HepG2 (cell line): ENCODE measurements at regions not wholly inside any gene's neighbourhood (a gene's known extent, or its start where the extent isn't known, plus 50 kb on each side); places are given as distances from the start of the nearest gene placed in this dataset.

Experiments used
- ATAC-seq: fragments of 200-7000 bp; cut with Tn5 transposase; 3 replicates; pipeline ENCODE4 v1.9.1; 2020; ENCODE audit warnings: mild to moderate bottlenecking, moderate library complexity
- BruUV-seq: library from RNA; stranded (reverse); fragments of 400-500 nt; replicated peaks from 2 replicates; lab custom pipeline; 2021; lab: Mats Ljungman, UMichigan
- CTCF ChIA-PET: fragments of 300-600 bp; formaldehyde crosslinking; extraction: SDS; loops from one replicate; lab custom pipeline; 2021; ENCODE audit warnings: low total read pairs, inconsistent platforms, low intra/inter-chr PET ratio; lab: Yijun Ruan, JAX
- POLR2A ChIA-PET: fragments of 350-600 bp; sonication (Branson Sonifier 250); formaldehyde crosslinking; loops from one replicate; lab custom pipeline; 2020; ENCODE audit warnings: antibody characterized with exemption, inconsistent platforms; lab: Yijun Ruan, JAX
- DNase-seq: peaks from one replicate; pipeline ENCODE4 v3.0.0-alpha.2; 2015; ENCODE audit warnings: low spot score
- FAIRE-seq: peaks from 3 replicates; lab custom pipeline; 2011; peaks lifted over from hg19 to GRCh38; lab: Jason Lieb, UNC
- H2AFZ ChIP-seq: one replicate; pipeline ENCODE4 v1.6.1; 2011; ENCODE audit warnings: low read length, inconsistent platforms
- H3K27ac ChIP-seq: fragments of 300-600 bp; 3 replicates; pipeline ENCODE4 v1.8.0; 2011; ENCODE audit warnings: mixed run types, mild to moderate bottlenecking, mixed read lengths, low read length, inconsistent platforms; ENCODE audit not compliant: insufficient read depth; ENCODE audit errors: extremely low read length
- H3K27me3 ChIP-seq, 2 experiments: fragments of 200-600 bp in 1 of 2; 2 replicates in 1 of 2; 3 replicates in 1 of 2; pipeline versions ENCODE4 v1.6.0 to v1.8.0; 2011; ENCODE audit warnings: low read length in 2 of 2, mild to moderate bottlenecking in 2 of 2, moderate library complexity in 2 of 2, inconsistent platforms in 1 of 2; ENCODE audit not compliant: insufficient read depth in 2 of 2, control insufficient read depth in 1 of 2
- H3K36me3 ChIP-seq, 2 experiments: fragments of 200-600 bp in 1 of 2; replicated peaks in 1 of 2; 2 replicates in 1 of 2; 3 replicates in 1 of 2; pipeline versions ENCODE4 v1.5.1 to v1.8.0; 2011; ENCODE audit warnings: low read length in 2 of 2, inconsistent platforms in 1 of 2; ENCODE audit not compliant: insufficient read depth in 2 of 2, control insufficient read depth in 1 of 2
- H3K4me1 ChIP-seq: 2 replicates; pipeline ENCODE4 v1.5.1; 2012; ENCODE audit warnings: low read length, inconsistent platforms; ENCODE audit not compliant: insufficient read depth
- H3K4me2 ChIP-seq: 2 replicates; pipeline ENCODE4 v1.6.0; 2011; ENCODE audit warnings: low read depth, low read length, inconsistent platforms
- H3K4me3 ChIP-seq, 3 experiments: fragments of 200-600 bp in 1 of 3; sonication (generic), shearing (Covaris generic) in 1 of 3; replicated peaks in 1 of 3; 2 replicates each; pipeline ENCODE4 v1.5.1; 2011 to 2016; ENCODE audit warnings: low read length in 3 of 3, inconsistent platforms in 2 of 3, low read depth in 2 of 3, mild to moderate bottlenecking in 2 of 3, control low read depth in 1 of 3, mixed read lengths in 1 of 3; ENCODE audit not compliant: insufficient read depth in 1 of 3
- H3K79me2 ChIP-seq: one replicate; pipeline ENCODE4 v1.6.1; 2011; ENCODE audit warnings: low read length, inconsistent platforms; ENCODE audit not compliant: insufficient read depth
- H3K9ac ChIP-seq: 2 replicates; pipeline ENCODE4 v1.6.0; 2011; ENCODE audit warnings: mild to moderate bottlenecking, low read depth, low read length, inconsistent platforms; ENCODE audit not compliant: insufficient read depth
- H3K9me3 ChIP-seq: 2 replicates; pipeline ENCODE4 v1.5.1; 2012; ENCODE audit warnings: mild to moderate bottlenecking, low read length
- H4K20me1 ChIP-seq: 2 replicates; pipeline ENCODE4 v1.6.0; 2011; ENCODE audit warnings: inconsistent platforms, mild to moderate bottlenecking, low read length, moderate library complexity; ENCODE audit not compliant: insufficient read depth
- ATF7 ChIP-seq, 2 experiments: fragments of 450-650 bp in 1 of 2; sonication (generic) in 1 of 2; formaldehyde crosslinking in 1 of 2; IDR thresholded peaks; 2 replicates each; pipeline versions ENCODE4 v1.4.0 to v1.6.1; 2016 to 2020; ENCODE audit warnings: antibody characterized with exemption in 1 of 2, mild to moderate bottlenecking in 1 of 2, missing genetic modification reagents in 1 of 2
- GABPB1 ChIP-seq: IDR thresholded peaks from 2 replicates; pipeline ENCODE4 v1.6.1; 2016; ENCODE audit warnings: mild to moderate bottlenecking, missing genetic modification reagents, moderate library complexity, missing compliant biosample characterization
- HOXD1 ChIP-seq: sonication (generic); formaldehyde crosslinking; IDR thresholded peaks from 2 replicates; pipeline ENCODE4 v1.5.0; 2020; ENCODE audit warnings: missing genetic modification reagents
- MIER2 ChIP-seq: IDR thresholded peaks from 2 replicates; pipeline ENCODE4 v1.6.1; 2016; ENCODE audit warnings: missing biosample characterization, missing genetic modification reagents
- MXD4 ChIP-seq: IDR thresholded peaks from 2 replicates; pipeline ENCODE4 v1.6.1; 2016; ENCODE audit warnings: mild to moderate bottlenecking, missing biosample characterization, missing genetic modification reagents
- PHF21A ChIP-seq: sonication (generic); formaldehyde crosslinking; IDR thresholded peaks from 2 replicates; pipeline ENCODE4 v1.5.0; 2020; ENCODE audit warnings: mild to moderate bottlenecking, missing genetic modification reagents
- ZNF282 ChIP-seq: fragments of 450-650 bp; IDR thresholded peaks from 2 replicates; pipeline ENCODE4 v1.6.1; 2018; ENCODE audit not compliant: partially characterized antibody
- ZNF382 ChIP-seq: sonication (generic); formaldehyde crosslinking; IDR thresholded peaks from 2 replicates; pipeline ENCODE4 v1.5.0; 2020; ENCODE audit warnings: missing genetic modification reagents, mild to moderate bottlenecking, borderline replicate concordance
- WGBS: methylation state at CpG from one replicate; pipeline ENCODE4 v1.1.6; 2017; ENCODE audit warnings: low lambda C conversion rate; 5-methylcytosine and 5-hydroxymethylcytosine counted together
- in situ Hi-C: cut with HindIII; loops from 2 replicates; pipeline ENCODE4 v1.10.0; 2017; ENCODE audit warnings: low pct_unique_long_range_greater_than_20kb; ENCODE audit not compliant: extremely low pct_ligation_motif_present
- intact Hi-C: fragments of 100-400 bp; cut with micrococcal nuclease; formaldehyde crosslinking; loops from one replicate; pipeline ENCODE4 v1.10.0; 2022; ENCODE audit not compliant: unreplicated experiment
- TF ChIP-seq, protein P1 (sequence below), 2 experiments: sonication (generic) in 1 of 2; formaldehyde crosslinking in 1 of 2; IDR thresholded peaks; 2 replicates each; pipeline versions ENCODE4 v1.4.0 to v1.6.1; 2018 to 2020; ENCODE audit warnings: missing genetic modification reagents in 2 of 2, borderline replicate concordance in 1 of 2, low read depth in 1 of 2, mild to moderate bottlenecking in 1 of 2, missing biosample characterization in 1 of 2
- TF ChIP-seq, protein P2 (sequence below): sonication (generic); formaldehyde crosslinking; IDR thresholded peaks from 2 replicates; pipeline ENCODE4 v1.4.0; 2020; ENCODE audit warnings: missing genetic modification reagents, mild to moderate bottlenecking, borderline replicate concordance
- TF ChIP-seq, protein P3 (sequence below): sonication (generic); formaldehyde crosslinking; IDR thresholded peaks from 2 replicates; pipeline ENCODE4 v1.8.0; 2022; ENCODE audit warnings: mild to moderate bottlenecking, missing genetic modification reagents, moderate library complexity

DNA sequence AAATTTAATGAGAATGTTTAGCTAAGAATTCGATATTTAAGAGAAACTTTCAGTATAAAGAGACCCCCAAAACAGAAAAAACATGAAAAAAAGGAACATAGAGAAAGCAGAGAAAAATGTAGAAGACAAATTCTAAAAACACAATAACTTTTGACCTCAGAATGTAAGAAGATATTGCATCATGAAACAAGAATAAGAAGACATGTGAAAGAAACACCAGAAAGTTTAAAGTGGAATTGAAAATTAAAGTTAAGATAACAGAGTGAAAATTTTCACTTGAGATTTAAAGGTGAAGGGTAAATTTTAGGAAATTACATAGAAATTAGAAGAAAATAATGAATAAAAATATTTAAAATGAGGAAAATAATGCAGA lies 78.2 kb upstream of the FAM3C start:
- Histone ChIP-seq H3K27ac (no peak overlapping the region), H3K4me3 (no peak overlapping the region), H3K9me3 (no peaks in the 10 kb centered on the region), H3K9ac (no peak overlapping the region), H3K4me1 (no peaks in the 10 kb centered on the region; the same call in 1 of the 2 replicates), H3K4me2 (no peak overlapping the region), H3K79me2 (no peaks in the 10 kb centered on the region), H3K36me3 (no peaks in the 10 kb centered on the region), H4K20me1 (no peaks in the 10 kb centered on the region), H3K27me3 (no peaks in the 10 kb centered on the region), H2AFZ (no peak overlapping the region)
- no TSS peak for BruUV-seq
- ChIA-PET POLR2A (no interaction called here), CTCF (no interaction called here)
- no peak for DNase-seq
- WGBS, result 3% methylated on average over 1 of the region's 1 CpG
- intact Hi-C loops (no loop called here), in situ Hi-C loops (no loop called here)
- ATAC-seq, result no peak
- no peak for FAIRE-seq
- TF ChIP-seq ZNF382, result no peak
- peak; percentile 56 for TF ChIP-seq ATF7 (IDR thresholded peaks at IDR 0.05)
- no peak for TF ChIP-seq ATF7 (CRISPR knock-in tag; IDR thresholded peaks at IDR 0.05)

DNA sequence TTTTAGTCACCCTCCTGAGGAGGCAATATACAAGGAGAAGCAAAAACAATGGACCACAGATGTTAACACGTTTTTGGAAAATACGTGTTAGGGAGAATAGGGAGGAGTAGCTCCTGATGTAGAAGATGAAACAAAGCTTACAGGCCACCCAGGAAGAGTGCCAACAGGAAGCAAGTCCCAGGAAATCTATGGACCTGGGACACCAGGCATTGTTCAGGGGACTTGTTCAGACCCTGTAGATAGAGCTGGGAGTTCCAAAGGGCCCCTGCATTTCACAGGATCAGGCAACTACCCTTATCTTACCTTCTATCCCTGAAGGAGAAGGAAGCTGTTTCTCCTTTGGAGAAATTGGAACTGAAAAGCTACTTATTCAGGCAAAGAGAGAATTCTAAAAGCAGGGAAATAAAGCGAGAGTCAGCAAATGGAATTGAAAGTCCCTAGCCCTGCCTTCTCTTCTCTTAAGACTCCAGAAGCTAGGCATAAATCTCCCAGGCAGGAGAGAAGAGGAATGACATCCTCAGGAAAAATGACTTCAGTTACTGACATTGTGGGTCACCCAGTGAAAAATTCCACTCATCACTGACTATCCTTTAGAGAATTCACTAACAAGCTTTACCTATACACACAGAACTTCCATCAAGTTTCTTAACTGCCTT lies 77.7 kb upstream of the FAM3C start:
- DNase-seq, result no peak
- BruUV-seq, result no TSS peak
- Histone ChIP-seq H4K20me1 (no peaks in the 10 kb centered on the region), H3K4me2 (no peak overlapping the region), H3K79me2 (no peaks in the 10 kb centered on the region), H3K36me3 (no peaks in the 10 kb centered on the region), H2AFZ (no peak overlapping the region), H3K27ac (no peak overlapping the region), H3K9me3 (no peaks in the 10 kb centered on the region), H3K9ac (no peak overlapping the region), H3K4me3 (no peak overlapping the region), H3K4me1 (no peaks in the 10 kb centered on the region; the same call in 1 of the 2 replicates), H3K27me3 (no peaks in the 10 kb centered on the region)
- no peak for FAIRE-seq
- in situ Hi-C loops (no loop called here), intact Hi-C loops (no loop called here)
- WGBS, result 9% methylated on average over 3 of the region's 3 CpGs
- ATAC-seq, result no peak
- CTCF ChIA-PET, result no interaction called here
- POLR2A ChIA-PET, result no interaction called here
- TF ChIP-seq MIER2, result no peak
- TF ChIP-seq ZNF282, result no peak
- TF ChIP-seq, protein P1, sequence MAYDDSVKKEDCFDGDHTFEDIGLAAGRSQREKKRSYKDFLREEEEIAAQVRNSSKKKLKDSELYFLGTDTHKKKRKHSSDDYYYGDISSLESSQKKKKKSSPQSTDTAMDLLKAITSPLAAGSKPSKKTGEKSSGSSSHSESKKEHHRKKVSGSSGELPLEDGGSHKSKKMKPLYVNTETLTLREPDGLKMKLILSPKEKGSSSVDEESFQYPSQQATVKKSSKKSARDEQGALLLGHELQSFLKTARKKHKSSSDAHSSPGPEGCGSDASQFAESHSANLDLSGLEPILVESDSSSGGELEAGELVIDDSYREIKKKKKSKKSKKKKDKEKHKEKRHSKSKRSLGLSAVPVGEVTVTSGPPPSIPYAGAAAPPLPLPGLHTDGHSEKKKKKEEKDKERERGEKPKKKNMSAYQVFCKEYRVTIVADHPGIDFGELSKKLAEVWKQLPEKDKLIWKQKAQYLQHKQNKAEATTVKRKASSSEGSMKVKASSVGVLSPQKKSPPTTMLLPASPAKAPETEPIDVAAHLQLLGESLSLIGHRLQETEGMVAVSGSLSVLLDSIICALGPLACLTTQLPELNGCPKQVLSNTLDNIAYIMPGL (CRISPR knock-in tag; IDR thresholded peaks at IDR 0.05; ENCODE audit: borderline replicate concordance in 1 of 2, low read depth in 1 of 2), result no peak
- TF ChIP-seq, protein P2, sequence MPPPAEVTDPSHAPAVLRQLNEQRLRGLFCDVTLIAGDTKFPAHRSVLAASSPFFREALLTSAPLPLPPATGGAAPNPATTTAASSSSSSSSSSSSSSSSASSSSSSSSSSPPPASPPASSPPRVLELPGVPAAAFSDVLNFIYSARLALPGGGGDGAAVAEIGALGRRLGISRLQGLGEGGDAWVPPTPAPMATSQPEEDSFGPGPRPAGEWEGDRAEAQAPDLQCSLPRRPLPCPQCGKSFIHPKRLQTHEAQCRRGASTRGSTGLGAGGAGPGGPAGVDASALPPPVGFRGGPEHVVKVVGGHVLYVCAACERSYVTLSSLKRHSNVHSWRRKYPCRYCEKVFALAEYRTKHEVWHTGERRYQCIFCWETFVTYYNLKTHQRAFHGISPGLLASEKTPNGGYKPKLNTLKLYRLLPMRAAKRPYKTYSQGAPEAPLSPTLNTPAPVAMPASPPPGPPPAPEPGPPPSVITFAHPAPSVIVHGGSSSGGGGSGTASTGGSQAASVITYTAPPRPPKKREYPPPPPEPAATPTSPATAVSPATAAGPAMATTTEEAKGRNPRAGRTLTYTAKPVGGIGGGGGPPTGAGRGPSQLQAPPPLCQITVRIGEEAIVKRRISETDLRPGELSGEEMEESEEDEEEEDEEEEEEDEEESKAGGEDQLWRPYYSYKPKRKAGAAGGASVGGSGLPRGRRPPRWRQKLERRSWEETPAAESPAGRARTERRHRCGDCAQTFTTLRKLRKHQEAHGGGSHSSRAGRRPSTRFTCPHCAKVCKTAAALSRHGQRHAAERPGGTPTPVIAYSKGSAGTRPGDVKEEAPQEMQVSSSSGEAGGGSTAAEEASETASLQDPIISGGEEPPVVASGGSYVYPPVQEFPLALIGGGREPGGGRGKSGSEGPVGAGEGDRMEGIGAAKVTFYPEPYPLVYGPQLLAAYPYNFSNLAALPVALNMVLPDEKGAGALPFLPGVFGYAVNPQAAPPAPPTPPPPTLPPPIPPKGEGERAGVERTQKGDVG (CRISPR knock-in tag), result no peak
- TF ChIP-seq ZNF382, result no peak
- TF ChIP-seq PHF21A (CRISPR knock-in tag), result no peak
- TF ChIP-seq GABPB1 (CRISPR knock-in tag), result no peak
- TF ChIP-seq MXD4 (CRISPR knock-in tag), result no peak
- TF ChIP-seq, protein P3, sequence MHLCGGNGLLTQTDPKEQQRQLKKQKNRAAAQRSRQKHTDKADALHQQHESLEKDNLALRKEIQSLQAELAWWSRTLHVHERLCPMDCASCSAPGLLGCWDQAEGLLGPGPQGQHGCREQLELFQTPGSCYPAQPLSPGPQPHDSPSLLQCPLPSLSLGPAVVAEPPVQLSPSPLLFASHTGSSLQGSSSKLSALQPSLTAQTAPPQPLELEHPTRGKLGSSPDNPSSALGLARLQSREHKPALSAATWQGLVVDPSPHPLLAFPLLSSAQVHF (CRISPR knock-in tag), result no peak
- no peak for TF ChIP-seq HOXD1 (CRISPR knock-in tag)
